ENCODE measurements at regions not wholly inside any gene's neighbourhood (a gene's known extent, or its start where the extent isn't known, plus 50 kb on each side); places are given as distances from the start of the nearest gene placed in this dataset.

DNA sequence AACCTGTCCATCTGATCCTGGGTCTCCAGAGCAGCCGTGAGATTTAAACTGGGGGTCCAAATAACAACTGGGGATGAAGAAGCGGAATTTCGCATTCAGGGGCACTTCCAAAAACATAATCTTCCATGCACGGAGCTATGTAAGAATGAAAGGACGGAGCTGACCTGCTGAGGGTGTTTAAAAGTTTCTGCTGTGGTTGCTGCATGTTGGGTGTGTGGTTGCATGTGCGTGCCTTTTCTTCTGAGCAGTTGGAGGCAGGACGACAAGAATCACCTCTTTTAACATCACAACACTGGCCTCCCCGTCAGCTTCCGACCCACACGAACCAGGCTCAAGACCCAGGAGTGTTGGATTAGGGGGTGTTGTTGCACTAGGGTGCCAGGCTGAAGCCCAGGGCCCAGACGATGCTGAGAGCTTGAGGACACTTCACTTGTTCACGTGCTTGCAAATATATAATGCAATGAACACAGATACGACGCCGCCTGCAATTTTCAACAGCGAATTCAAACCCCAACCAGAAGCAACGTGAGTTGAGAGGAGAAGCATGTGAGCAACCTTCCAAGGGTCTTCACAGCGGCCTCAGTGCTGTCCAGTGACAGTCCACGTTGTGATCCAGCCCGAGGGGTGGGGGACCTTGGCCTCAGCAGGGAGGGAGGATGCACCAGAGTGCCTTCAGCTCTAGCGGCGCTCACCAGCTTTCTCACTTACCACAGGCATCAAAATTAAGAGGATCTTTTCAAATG, 76.0 kb upstream of the SALL3 start:
- no peak for DNase-seq

DNA sequence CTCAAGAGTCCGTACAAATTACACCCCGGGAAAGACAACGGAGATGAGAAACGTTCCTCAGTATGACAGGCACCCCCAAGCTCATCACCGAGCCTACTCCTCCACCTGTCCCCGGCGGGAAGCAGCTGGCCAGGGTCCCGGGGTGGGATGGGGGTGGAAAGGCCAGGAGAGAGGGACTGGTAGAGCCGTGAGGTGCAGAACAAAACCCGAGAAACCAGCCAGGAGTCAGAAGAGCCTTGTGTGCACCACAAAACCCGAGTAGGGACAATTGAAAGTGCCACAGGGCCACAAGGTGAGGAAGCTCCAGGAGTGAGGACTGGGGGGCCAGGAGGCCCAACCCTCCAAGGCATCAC, 75.5 kb upstream of the SALL3 start:
- DNase-seq = no peak

DNA sequence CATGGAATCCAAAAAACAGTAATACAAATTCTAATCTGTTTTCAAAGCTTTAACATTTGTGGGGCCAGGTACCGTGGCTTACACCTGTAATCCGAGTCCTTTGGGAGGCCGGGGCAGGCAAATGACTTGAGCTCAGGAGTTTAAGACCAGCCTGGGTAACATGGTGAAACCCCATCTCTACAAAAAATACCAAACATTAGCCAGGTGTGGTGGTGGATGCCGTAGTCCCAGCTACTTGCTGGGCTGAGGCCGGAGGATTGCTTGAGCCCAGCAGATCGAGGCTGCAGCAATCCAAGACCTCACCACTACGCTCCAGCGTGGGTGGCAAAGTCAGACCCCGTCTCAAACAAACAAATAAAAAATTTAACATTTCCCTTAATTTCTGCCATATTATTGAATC, 74.3 kb upstream of the SALL3 start:
- DNase-seq = no peak

DNA sequence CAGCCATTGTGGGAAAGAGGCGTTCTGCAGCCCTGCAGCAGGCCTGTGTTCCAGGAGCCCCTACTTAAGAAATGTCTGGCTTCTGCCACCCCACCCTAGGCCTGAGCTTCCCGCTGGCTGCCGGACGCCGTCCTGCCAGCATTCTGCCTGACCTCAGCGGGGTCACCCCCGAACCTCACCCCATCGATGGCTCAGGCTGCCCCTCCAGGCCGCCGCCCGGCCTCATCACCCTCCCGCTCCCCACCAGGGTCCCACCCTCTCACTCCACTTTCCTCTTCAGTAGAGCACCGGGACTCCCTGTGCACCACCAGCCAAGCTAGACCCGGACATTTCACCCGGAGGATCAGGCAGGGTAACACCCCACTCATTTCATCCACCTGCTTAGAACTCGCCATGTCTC, 73.6 kb upstream of the SALL3 start:
- no peak for DNase-seq

- DNase-seq = no peak
Observed at GRCh38 chr18:78908462-78909260, 71.0 kb upstream of the SALL3 start.

GRCh38 chr18:78911751-78912283, 67.8 kb upstream of the SALL3 start:
- no peak for DNase-seq

DNA sequence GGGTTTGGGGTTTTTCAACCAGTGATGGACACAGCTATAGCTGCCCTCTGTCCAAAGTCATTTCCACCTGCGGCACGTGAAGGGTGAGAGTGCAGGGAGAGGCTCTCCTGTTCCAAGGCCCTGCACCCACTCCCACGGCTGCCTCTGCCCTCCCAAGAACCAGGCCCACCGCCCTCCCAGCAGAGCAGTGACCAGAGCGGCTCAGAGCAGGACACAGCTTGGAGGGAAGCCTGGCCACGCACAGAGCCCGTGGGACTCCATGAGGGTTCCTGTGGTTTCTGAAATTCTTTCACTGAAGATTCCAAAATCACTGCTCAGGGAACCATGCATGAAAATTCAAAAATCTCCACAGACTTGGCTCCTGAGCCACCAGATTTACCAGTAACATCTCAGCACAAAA, 67.3 kb upstream of the SALL3 start:
- no peak for DNase-seq

DNA sequence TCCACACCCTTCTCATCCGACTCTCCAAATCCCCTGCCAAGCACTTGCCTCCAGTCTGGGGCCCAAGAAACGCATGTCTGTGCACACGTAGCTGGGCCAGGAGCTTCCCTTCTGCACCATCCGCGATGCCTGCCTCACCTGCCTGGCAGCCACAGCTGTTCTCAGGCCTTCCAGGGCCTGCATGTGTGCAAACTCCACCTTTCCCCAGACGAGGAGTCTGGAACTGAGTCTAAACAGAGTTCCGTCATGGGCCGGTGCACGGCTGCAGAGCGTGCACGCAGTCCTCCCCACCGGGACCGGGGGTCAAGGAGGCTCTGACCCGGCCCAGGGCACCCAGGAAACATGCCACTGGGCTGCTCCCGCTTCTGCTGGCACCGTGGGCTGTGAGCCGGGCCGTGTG, 66.8 kb upstream of the SALL3 start:
- DNase-seq = no peak

GRCh38 chr18:78913395-78913794, 66.2 kb upstream of the SALL3 start:
- no peak for DNase-seq

GRCh38 chr18:78913830-78914231, 65.8 kb upstream of the SALL3 start:
- DNase-seq = no peak

GRCh38 chr18:78914249-78914935, 65.2 kb upstream of the SALL3 start:
- DNase-seq = no peak

- DNase-seq = no peak
Observed at GRCh38 chr18:78915446-78916008, 64.1 kb upstream of the SALL3 start.

DNA sequence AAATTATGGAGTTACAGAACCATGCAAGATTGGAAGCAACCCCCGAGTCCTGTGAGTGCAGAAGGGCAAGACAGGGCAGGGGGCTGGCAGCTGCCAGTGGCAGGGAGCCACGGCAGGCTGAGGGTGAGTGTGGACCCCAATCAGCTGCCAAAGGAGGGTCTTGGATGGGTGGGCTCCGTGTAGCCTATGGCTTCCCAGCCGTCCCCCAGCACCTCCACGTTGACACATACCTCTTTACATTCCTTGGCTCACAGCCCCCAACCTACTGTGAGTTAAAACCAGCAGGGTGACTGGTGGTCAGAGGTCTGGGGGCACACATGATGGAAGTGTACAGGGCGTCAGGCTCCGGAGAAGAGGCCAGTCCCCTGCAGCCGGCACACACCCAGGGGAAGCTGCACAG, 60.9 kb upstream of the SALL3 start:
- no peak for DNase-seq

- no peak for DNase-seq
Observed at GRCh38 chr18:78919956-78920355, 59.7 kb upstream of the SALL3 start.

GRCh38 chr18:78920456-78921138, 59.0 kb upstream of the SALL3 start:
- DNase-seq = no peak

- DNase-seq = no peak
Observed at GRCh38 chr18:78922856-78923255, 56.8 kb upstream of the SALL3 start.

DNA sequence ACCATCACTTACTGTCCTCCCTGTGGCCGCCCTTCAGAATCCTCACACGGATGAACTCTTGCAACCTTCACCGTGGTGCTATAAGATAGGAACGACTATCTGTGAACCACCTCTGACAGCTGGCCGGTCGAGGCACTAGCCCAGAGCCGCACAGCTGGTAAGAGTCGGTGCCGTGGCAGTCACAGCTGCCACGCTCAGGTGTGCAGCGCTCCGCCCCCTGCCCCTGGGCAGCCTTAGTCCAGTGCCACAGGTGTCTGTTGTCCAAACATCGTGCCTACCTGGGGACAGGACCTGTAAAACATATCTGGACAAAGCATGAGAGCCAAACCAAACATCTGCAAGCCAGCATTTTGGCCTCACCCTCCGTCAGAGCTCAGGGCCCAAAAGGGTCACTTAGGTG, 55.3 kb upstream of the SALL3 start:
- no peak for DNase-seq

- no peak for DNase-seq
Observed at GRCh38 chr18:78924786-78925540, 54.7 kb upstream of the SALL3 start.

GRCh38 chr18:78925557-78926242, 53.9 kb upstream of the SALL3 start:
- DNase-seq = no peak

DNA sequence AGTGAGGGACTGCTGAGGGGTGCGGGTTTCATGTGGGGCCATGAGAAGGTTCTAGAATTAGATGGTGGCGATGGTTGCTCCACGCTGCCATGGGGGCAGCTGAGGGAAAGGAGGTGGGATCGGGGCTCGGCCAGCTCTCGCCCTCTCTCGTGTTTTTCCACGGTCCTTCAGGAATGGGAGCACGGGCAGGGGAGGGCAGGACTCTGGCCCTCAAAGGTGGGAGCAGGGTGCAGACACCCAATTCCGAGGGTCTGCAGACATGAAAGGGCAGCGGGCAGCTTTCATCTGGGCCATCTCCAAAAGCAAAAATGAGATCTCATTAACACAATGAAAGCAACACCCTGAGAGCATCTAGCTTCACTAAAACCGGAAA, 53.4 kb upstream of the SALL3 start:
- DNase-seq = no peak

DNA sequence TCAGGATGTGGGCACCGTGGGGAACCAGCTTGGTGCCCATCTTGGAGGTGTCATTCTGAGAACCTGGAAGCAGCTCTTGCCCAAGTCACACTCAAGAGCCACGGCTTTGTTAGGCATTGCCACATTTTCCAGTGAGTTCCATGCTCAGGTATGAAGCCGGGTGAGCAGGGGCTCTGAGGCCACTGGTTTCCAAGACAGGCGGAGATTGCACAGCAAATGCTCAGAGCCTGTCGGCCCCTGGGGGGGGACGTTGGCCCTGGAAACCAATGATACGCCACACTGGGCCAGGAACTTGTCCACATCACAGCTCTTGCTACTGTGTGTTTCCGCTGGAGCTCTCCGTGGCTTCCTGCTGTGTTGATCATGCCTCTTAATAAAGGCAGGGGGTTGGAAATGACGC, 52.5 kb upstream of the SALL3 start:
- no peak for DNase-seq

- no peak for DNase-seq
Observed at GRCh38 chr18:78927616-78928015, 52.0 kb upstream of the SALL3 start.

All from suppressor macrophage treated with lipopolysaccharide for 4 hours (primary cell).